ENCODE measurements at regions not wholly inside any gene's neighbourhood (a gene's known extent, or its start where the extent isn't known, plus 50 kb on each side); places are given as distances from the start of the nearest gene placed in this dataset.

DNA sequence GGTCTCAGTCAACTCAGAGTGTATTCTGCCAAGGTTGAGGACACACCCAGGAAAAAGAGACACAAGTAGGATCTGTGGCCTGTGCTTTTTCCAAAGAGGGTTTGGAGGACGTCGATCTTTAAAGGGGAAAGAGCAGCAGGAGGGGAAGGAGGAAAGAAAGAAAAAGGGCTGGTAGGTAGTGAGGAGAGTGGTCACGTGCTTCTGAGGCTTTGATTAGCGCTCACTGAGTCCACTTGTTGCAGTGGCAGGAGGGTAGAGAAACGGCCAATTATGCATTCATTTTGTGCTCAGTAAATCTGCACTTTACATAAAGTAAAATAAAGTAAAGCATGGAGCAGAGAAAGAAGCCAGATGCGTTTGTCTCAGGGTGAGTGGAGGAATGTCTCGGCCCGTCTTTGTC, 126.0 kb upstream of the VSTM2B start:
- DNase-seq (ENCODE audit: low spot score), result no peak

DNA sequence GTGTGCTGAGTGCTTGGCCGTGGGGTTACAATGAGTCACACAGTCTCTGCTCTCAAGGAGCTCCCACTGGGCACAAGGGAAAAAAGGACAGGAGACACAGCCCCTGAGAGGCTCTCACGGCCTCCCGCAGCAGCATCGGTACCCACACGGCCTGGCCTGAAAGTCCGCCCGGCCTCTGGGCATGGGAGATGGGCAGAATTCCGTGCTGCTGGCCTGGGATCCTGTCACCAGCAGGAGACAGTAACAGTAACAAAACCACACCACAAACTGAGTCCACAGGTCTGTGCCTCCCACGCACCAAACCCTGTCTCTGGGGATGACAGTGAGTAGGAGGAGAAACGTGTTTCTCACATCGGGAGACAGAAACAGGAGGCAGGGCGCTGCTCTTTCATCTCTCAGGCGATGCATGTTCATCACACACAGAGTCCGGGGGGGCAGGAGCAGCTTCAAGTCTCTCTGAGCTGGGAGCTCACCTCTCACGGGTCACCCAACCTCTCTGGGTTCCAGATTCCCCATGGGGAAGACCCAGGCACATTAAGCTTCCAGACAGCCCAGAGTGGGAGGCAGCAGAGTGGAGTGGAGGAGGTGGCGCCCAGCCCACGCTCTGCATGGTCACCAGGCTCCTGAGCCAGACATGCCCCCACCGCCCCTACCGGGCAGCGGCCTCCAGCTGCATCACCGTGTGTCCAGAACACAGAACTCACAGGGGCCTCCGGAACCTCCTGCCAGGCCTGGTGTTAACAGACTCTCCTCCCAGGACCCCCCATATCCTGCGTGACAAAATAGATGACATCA, 124.7 kb upstream of the VSTM2B start:
- no peak for DNase-seq (ENCODE audit: low spot score)

DNA sequence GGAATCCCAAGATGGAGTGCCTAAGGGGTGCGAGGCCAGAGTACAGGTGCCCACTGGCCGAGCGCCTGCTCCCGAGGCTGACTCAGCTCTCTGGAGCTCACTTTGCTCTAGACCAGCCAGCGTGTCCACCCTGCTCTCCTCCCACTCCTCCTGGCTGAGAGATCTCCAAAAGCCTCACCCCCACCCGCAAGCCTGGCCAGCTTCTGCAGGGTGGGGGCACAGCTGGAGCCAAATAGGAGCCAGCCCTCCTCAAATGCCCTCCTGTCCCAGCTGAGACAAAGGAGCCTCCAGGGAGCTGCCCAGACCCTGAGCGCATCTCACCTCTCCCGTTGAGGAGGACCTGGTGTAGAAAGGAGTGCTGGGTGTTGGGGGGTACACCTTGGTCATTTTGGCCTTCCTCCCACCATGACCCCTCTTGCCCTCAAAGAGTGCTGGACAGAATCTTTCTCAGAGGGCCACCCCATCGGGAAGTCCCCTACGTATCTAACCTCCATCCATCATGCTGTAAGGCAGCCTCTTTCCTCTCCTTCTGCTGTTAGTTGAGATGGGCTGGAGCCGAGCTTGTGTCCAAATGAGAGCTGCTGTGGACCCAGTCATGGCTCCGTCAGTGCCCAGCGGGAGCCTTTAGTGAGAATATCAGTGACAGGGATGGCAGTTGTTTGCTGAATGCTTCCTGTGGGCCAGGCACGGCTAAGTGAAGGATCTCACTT, 123.9 kb upstream of the VSTM2B start:
- no peak for DNase-seq (ENCODE audit: low spot score)

DNA sequence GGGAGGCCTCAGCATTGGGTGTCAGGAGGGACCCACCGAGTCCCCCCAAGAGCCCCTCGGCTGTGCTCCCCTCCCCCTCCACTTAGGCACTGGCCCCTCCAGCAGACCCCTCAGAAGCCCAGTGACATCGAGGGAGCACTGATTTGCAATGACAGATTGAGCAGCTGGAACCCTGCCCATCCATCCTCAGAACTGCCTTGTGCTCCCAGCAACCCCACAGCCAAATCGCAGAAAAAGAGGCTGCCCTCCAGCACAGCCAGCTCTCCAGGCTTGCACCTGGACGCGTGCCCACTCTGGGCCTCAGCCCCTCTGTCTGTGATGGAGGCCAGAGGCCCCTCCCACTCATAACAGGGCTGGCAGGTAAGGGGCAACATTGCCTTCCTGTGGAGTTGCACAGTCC, 123.2 kb upstream of the VSTM2B start:
- DNase-seq (ENCODE audit: low spot score), result no peak

GRCh38 chr19:29404015-29404414, 121.8 kb upstream of the VSTM2B start:
- no peak for DNase-seq (ENCODE audit: low spot score)

DNA sequence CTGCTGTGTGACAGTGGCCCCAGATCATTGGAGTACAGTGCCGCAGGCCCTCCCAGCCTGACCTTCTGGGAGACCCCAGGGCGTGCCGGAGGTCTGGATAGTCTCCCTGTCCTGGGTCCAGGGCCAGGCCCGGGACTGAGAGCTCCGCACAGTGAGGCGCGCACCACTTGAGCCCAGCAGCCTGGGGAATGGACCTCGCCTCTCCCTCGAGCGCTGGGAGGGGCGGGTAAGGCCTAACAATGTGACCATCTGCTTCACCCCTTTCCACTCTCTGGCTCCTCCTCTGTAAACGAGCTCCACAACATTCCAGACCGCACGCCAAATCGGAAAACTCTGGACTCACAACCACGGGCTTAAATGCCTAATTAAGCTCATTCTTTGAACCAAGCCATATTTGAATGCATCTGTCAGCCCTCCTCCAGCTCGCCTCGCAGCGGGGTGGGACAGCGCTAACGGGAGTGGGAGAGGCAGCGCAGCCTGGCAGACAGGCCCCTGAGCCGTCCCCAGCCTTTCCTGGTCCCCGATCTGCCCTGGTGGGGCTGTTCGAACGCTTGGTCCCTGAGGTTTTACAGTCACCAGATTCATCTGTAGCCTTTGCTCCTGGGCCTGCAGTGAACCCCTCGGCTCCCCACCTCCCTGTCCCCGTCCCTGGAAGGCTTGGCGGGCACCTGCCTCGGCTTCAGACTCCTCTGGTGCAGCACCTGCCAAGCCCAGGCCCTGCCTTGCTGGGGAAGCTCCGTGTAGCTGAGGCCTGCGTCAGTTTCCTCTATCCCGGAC, 120.7 kb upstream of the VSTM2B start:
- no peak for DNase-seq (ENCODE audit: low spot score)

DNA sequence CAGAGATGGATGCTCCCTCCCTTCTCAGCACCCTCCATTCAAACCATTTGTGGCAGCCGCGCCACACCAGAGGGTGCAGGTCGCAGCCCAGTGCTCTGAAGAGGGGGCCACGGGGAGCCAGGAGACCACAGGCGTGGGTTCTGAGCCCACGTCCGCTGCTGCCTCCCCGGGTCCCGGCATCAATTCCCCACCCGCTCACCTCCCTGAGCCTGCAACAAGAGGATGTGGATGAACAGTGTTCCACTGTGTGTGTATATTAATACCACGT, 120.1 kb upstream of the VSTM2B start:
- DNase-seq (ENCODE audit: low spot score), result no peak

- no peak for DNase-seq (ENCODE audit: low spot score)
Measured at GRCh38 chr19:29409076-29409862, 116.5 kb upstream of the VSTM2B start.

DNA sequence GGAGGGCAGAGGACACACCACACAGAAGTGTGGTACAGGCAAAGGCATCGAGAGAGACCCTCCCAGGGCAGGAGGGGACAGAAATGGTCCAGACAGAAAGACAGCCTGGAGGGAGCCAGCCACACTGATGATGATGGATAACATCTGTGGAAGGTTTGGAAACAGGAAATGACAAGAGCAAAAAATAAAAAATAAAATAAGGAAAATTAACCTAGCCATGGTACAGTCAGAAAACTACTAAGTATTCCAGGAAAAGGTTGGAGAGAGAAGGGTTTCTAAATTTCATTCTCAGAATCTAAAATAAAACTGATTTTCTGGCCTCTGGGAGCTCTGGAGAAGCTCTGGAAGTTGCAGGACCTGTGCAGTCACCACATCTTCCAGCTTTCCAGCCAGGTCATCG, 115.2 kb upstream of the VSTM2B start:
- DNase-seq (ENCODE audit: low spot score), result no peak

DNA sequence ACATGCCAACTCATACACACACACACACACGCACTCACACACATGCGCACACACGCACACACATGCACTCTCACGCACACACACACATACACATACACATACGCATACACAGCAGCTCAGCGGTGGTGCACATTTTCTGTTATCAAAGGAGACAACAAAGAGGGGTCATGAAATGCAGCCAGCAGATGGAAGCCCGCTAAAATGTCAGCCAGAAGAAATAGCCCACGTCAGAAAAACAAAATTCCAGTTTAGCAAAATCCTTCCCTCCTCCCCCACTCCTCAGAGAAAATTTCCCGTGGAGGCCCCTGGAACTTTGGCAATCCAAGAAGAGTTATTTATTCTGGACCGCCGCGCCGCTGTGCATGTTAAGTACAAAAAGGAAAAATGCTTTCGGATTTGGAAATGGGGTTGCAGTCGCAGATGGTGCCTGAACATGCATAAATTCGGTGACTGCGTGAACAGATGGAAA, 114.6 kb upstream of the VSTM2B start:
- no peak for DNase-seq (ENCODE audit: low spot score)

DNA sequence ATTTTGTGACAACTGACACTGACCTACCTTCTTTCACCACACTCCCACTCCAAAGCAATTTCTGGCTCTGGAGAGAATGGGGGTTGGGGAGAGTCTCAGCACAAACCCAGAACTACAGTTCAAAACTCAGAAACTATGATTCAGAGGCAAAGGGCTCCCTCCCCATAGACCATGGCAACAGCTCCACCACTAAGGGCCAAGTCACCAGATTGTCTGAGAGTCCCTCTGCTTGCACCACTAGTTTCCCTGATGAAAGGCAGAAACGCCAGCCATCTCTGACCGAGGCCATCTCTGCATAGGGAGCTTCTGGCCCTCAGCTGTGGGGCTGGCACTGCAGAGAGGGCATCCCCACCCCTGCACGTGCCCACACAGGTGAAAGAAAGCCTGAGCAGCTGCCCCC, 112.4 kb upstream of the VSTM2B start:
- DNase-seq (ENCODE audit: low spot score), result no peak

DNA sequence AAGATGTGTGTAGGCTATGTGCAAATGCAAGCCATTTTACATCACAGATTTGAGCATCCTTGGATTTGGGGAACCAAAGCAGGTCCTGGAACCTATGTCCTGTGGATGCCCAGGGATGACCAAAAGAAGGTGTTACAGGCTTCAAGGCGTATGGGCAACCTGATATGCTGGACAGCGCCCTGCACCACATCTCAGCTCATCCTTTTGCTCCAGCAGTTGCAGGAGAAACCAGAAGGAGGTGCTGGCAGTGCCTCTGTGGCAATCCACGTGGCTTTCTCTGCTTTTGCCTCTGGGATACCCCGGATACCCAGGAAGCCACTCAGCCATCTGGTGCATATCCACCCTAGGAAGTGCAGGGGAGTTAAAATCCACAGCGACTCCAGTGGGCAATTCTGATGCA, 110.3 kb upstream of the VSTM2B start:
- DNase-seq (ENCODE audit: low spot score), result no peak

- DNase-seq (ENCODE audit: low spot score), result no peak
Measured at GRCh38 chr19:29417048-29417447, 108.7 kb upstream of the VSTM2B start.

DNA sequence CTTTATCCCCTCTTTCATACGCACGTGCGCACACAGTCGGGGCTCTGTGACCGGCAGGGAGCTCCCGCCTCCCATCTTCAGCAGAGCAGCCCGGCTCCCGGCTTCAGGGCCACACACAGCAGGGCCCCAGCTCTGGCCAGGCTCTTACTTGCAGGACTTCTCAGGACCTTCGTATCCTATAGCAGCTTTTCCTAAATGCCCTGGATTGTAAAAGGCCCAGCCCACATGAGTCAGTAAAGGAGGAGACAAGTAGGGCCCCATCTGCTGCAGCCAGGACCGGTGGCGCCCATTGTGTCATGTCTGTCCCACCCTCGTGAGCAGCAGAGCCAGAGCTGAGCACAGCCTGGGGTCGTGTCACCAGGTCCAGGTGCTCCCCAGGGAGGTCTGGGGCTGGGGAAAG, 107.6 kb upstream of the VSTM2B start:
- DNase-seq (ENCODE audit: low spot score), result no peak

DNA sequence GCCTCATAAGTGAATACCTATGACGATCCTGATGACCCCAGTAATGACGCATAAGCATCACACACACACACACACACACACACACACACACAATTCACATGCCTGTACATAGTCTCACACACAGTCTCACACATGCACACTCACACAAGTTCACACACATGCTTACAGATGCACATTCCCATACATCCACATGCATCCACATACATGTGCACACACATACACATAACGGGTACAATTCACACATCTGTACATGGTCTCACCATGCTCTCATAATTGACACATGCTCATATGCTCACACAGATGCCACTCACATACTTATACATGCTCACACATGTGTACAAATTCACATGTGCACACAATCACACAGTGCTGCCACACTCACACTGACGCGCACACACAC, 105.7 kb upstream of the VSTM2B start:
- no peak for DNase-seq (ENCODE audit: low spot score)

DNA sequence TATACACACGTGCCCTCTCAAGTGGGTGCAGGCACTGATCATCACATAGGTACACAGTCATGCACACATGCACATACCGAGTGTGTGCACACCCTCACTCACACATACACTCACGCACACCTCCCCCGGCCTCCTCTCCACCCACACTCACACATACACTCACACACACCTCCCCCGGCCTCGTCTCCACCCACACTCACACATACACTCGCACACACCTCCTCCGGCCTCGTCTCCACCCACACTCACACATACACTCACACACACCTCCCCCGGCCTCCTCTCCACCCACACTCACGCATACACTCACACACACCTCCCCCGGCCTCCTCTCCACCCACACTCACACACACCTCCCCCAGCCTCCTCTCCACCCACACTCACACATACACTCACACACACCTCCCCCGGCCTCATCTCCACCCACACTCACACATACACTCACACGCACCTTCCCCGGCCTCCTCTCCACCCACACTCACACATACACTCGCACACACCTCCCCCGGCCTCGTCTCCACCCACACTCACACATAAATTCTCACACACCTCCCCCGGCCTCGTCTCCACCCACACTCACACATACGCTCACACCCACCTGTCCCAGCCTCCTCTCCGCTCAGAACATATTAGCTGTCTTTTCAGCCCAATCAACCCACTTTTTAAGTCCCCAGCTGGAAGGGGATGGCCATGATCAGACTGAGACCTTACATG, 105.2 kb upstream of the VSTM2B start:
- DNase-seq (ENCODE audit: low spot score), result no peak

DNA sequence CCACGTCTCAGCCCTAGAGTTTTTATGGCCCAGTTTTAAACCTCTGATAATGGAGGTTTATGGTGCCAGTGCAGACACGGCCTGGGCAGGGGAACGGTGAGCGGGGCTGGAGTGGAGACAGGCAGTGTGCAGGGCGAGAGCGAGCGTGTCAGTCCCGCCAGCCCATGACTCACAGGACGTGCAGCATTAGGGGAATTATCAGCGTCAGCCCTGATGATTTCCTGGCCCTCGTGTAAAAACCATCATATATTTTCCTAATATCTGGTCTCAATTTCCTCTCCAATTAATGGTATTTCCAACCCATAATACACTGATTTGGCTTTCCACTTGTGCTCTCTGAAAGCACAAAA, 104.6 kb upstream of the VSTM2B start:
- peak; percentile 3 for DNase-seq (ENCODE audit: low spot score)

DNA sequence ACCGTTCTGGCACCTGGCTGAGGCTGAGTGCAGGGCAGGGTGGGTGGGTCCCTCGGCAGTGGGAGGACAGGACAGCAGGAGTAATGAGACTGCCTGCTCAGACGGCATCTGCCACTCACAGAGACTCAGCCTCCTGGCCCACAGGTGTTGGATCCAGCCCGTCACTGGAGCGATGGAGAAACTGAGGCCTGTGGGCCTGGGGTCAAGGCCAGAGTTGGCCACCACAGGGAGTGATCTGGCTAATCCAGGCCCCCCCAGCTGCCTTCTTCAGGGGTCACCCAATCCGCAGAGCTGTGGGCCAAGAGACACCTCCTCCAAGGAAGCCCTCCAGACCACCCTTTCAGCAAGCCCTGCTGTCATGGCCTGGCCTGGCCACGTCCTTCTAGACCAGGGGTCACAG, 103.7 kb upstream of the VSTM2B start:
- no peak for DNase-seq (ENCODE audit: low spot score)

GRCh38 chr19:29422486-29423085, 103.2 kb upstream of the VSTM2B start:
- no peak for DNase-seq (ENCODE audit: low spot score)

DNA sequence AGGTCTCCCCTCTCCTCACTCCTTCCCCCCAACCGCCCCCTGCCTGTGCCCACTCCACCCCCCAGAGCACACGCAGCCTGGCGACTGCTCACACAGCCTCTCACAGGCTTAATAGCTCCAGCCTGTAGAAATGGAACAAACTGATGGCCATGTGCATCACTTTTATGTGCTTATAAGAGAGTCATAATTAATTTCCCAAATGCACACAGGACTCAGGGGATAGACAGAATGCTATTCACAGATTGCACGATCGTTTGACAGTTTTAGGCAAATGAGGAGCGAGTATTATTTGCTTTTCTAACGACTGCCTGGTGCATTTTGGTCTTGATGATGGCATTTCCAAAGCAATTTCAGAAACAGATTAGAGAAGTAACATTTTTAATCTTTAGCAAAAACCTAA, 97.7 kb upstream of the VSTM2B start:
- DNase-seq (ENCODE audit: low spot score), result no peak

- DNase-seq (ENCODE audit: low spot score), result no peak
Measured at GRCh38 chr19:29429021-29429420, 96.8 kb upstream of the VSTM2B start.
